HCT116 (cell line): ENCODE measurements at regions not wholly inside any gene's neighbourhood (a gene's known extent, or its start where the extent isn't known, plus 50 kb on each side); places are given as distances from the start of the nearest gene placed in this dataset.

ENCODE experiments used
- ATAC-seq: fragments of 200-7000 bp; cut with Tn5 transposase; 2 replicates; pipeline ENCODE4 v1.9.1; 2020; ENCODE audit warnings: mild to moderate bottlenecking, moderate library complexity
- BruUV-seq: library from RNA; stranded (reverse); fragments of 400-500 nt; replicated peaks from 2 replicates; lab custom pipeline; 2021; lab: Mats Ljungman, UMichigan
- CTCF ChIA-PET: fragments of 300-600 bp; sonication (Branson Sonifier 250); formaldehyde crosslinking; loops from one replicate; lab custom pipeline; 2021; ENCODE audit warnings: antibody characterized with exemption; lab: Charles Lee
- POLR2A ChIA-PET: fragments of 300-600, 350-600 bp; sonication (Branson Sonifier 250); formaldehyde crosslinking; loops from one replicate; lab custom pipeline; 2021; ENCODE audit warnings: antibody characterized with exemption; lab: Charles Lee
- RAD21 ChIA-PET, 2 experiments: fragments of 300-600 bp; sonication (Branson Sonifier 250); formaldehyde crosslinking; loops; one replicate each; lab custom pipeline; 2023; ENCODE audit warnings: low total read pairs in 2 of 2; ENCODE audit not compliant: uncharacterized antibody in 2 of 2, unreplicated experiment in 2 of 2, low non-redundant PET in 1 of 2; lab: Charles Lee
- DNase-seq: peaks from one replicate; pipeline ENCODE4 v3.0.0-alpha.2; 2010; ENCODE audit warnings: low read depth, low spot score
- H2AFZ ChIP-seq: fragments of 200-600 bp; shearing (Covaris generic), sonication (generic); 2 replicates; pipeline ENCODE4 v1.6.1; 2017; ENCODE audit warnings: low read depth, mixed run types, mixed read lengths, antibody characterized with exemption, low read length; ENCODE audit not compliant: poor library complexity, severe bottlenecking
- H3K27ac ChIP-seq: 2 replicates; pipeline ENCODE4 v1.5.1; 2012; ENCODE audit warnings: low read depth, low read length
- H3K27me3 ChIP-seq: fragments of 200-600 bp; sonication (generic); 2 replicates; pipeline ENCODE4 v1.6.1; 2016; ENCODE audit warnings: mixed run types, low read length, mixed read lengths; ENCODE audit not compliant: insufficient read depth
- H3K36me3 ChIP-seq, 2 experiments: fragments of 200-500 bp in 1 of 2; fragments of 200-600 bp in 1 of 2; sonication (Bioruptor generic) in 1 of 2; sonication (generic) in 1 of 2; 2 replicates each; pipeline versions ENCODE4 v1.5.1 to v1.6.1; 2014 to 2016; ENCODE audit warnings: low read length in 2 of 2, inconsistent platforms in 1 of 2, mixed read lengths in 1 of 2, mixed run types in 1 of 2; ENCODE audit not compliant: insufficient read depth in 2 of 2, control insufficient read depth in 1 of 2
- H3K4me1 ChIP-seq, 2 experiments: fragments of 200-600 bp in 1 of 2; sonication (generic) in 1 of 2; 2 replicates each; pipeline versions ENCODE4 v1.5.1 to v1.6.1; 2012 to 2017; ENCODE audit warnings: low read length in 2 of 2, inconsistent platforms in 1 of 2, mild to moderate bottlenecking in 1 of 2, mixed read lengths in 1 of 2, mixed run types in 1 of 2, moderate library complexity in 1 of 2; ENCODE audit not compliant: insufficient read depth in 2 of 2, control insufficient read depth in 1 of 2
- H3K4me2 ChIP-seq: fragments of 200-600 bp; sonication (generic); 2 replicates; pipeline ENCODE4 v1.6.1; 2017; ENCODE audit warnings: mixed run types, low read length, mixed read lengths
- H3K4me3 ChIP-seq, 2 experiments: fragments of 200-600 bp in 1 of 2; sonication (generic) in 1 of 2; replicated peaks in 1 of 2; 2 replicates each; pipeline ENCODE4 v1.5.1; 2011 to 2016; ENCODE audit warnings: low read length in 2 of 2, control low read depth in 1 of 2, low read depth in 1 of 2, mild to moderate bottlenecking in 1 of 2, mixed read lengths in 1 of 2, mixed run types in 1 of 2
- H3K79me2 ChIP-seq: fragments of 200-600 bp; sonication (generic); 2 replicates; pipeline ENCODE4 v1.6.1; 2017; ENCODE audit warnings: mild to moderate bottlenecking, mixed run types, low read length, moderate library complexity, mixed read lengths; ENCODE audit not compliant: insufficient read depth
- H3K9ac ChIP-seq: fragments of 200-600 bp; sonication (generic); 2 replicates; pipeline ENCODE4 v1.6.1; 2016; ENCODE audit warnings: low read length, mixed read lengths
- H3K9me2 ChIP-seq: fragments of 200-600 bp; sonication (generic), shearing (Covaris generic); 2 replicates; pipeline ENCODE4 v1.6.1; 2017; ENCODE audit warnings: mixed run types, mild to moderate bottlenecking, moderate library complexity; ENCODE audit not compliant: insufficient read depth
- H3K9me3 ChIP-seq, 2 experiments: fragments of 200-500 bp in 1 of 2; fragments of 200-600 bp in 1 of 2; sonication (Bioruptor generic) in 1 of 2; sonication (generic) in 1 of 2; 2 replicates each; pipeline ENCODE4 v1.6.1; 2014 to 2017; ENCODE audit warnings: low read length in 2 of 2, mixed read lengths in 2 of 2, inconsistent platforms in 1 of 2, low read depth in 1 of 2, mild to moderate bottlenecking in 1 of 2, mixed run types in 1 of 2, moderate library complexity in 1 of 2; ENCODE audit not compliant: control insufficient read depth in 1 of 2, insufficient read depth in 1 of 2
- H4K20me1 ChIP-seq: fragments of 200-600 bp; sonication (generic), shearing (Covaris generic); 2 replicates; pipeline ENCODE4 v1.6.1; 2017; ENCODE audit warnings: mixed run types, mild to moderate bottlenecking, moderate library complexity; ENCODE audit not compliant: insufficient read depth
- CEBPB ChIP-seq: IDR thresholded peaks from 2 replicates; pipeline ENCODE4 v1.6.1; 2012; ENCODE audit warnings: low read depth
- EGR1 ChIP-seq: IDR thresholded peaks from 2 replicates; pipeline ENCODE4 v1.6.1; 2012; ENCODE audit warnings: low read depth
- ELF1 ChIP-seq: IDR thresholded peaks from 2 replicates; pipeline ENCODE4 v1.6.1; 2012; ENCODE audit warnings: low read depth, borderline replicate concordance
- EZH2 ChIP-seq: fragments of 200-600 bp; sonication (generic); IDR thresholded peaks from 2 replicates; pipeline ENCODE4 v1.6.1; 2017; ENCODE audit warnings: antibody characterized with exemption, mixed run types
- JUND ChIP-seq: IDR thresholded peaks from 2 replicates; pipeline ENCODE4 v1.6.1; 2012
- POLR2A ChIP-seq: IDR thresholded peaks from 2 replicates; pipeline ENCODE4 v1.7.0; 2011; ENCODE audit warnings: borderline replicate concordance; ENCODE audit not compliant: insufficient read depth, insufficient read length; ENCODE audit errors: extremely low read depth
- POLR2AphosphoS5 ChIP-seq: IDR thresholded peaks from 2 replicates; pipeline ENCODE4 v1.6.1; 2011; ENCODE audit warnings: mild to moderate bottlenecking, low read depth, low read length, moderate library complexity
- SRF ChIP-seq: IDR thresholded peaks from 2 replicates; pipeline ENCODE4 v1.6.1; 2012; ENCODE audit warnings: low read depth
- TCF7L2 ChIP-seq: IDR thresholded peaks from 2 replicates; pipeline ENCODE4 v1.7.0; 2011; ENCODE audit warnings: borderline replicate concordance, inconsistent platforms; ENCODE audit not compliant: insufficient read depth, insufficient read length; ENCODE audit errors: extremely low read depth
- intact Hi-C: fragments of 100-400 bp; cut with micrococcal nuclease; formaldehyde crosslinking; loops from 2 replicates; pipeline ENCODE4 v1.10.0; 2022
- TF ChIP-seq, protein P1 (sequence below): IDR thresholded peaks from 2 replicates; pipeline ENCODE4 v1.6.1; 2012

GRCh38 chr3:103818800-103819199, 1384.0 kb downstream of the ZPLD1 start:
- H3K79me2 ChIP-seq, result no peaks in the 10 kb centered on the region
- ChIA-PET CTCF (no interaction called here), RAD21 (no interaction called here), POLR2A (no interaction called here)
- H4K20me1 ChIP-seq, result no peaks in the 10 kb centered on the region; the same call in 1 of the 2 replicates
- no peak overlapping the region for H2AFZ ChIP-seq
- no peaks in the 10 kb centered on the region for H3K4me1 ChIP-seq
- BruUV-seq, result no TSS peak
- no peak overlapping the region for H3K4me3 ChIP-seq
- ATAC-seq (no peak), DNase-seq (no peak)
- intact Hi-C loops, result no loop called here
- no peak overlapping the region for H3K27ac ChIP-seq
- no peak overlapping the region for H3K9ac ChIP-seq
- H3K4me2 ChIP-seq, result no peak overlapping the region
- H3K9me3 ChIP-seq, result no peaks in the 10 kb centered on the region
- TF ChIP-seq CEBPB (no peak), EZH2 (no peak), EGR1 (no peak), ELF1 (no peak), TCF7L2 (no peak), POLR2A (no peak)
- H3K9me2 ChIP-seq, result no peaks in the 10 kb centered on the region
- H3K36me3 ChIP-seq, result no peaks in the 10 kb centered on the region
- no peaks in the 10 kb centered on the region for H3K27me3 ChIP-seq

DNA sequence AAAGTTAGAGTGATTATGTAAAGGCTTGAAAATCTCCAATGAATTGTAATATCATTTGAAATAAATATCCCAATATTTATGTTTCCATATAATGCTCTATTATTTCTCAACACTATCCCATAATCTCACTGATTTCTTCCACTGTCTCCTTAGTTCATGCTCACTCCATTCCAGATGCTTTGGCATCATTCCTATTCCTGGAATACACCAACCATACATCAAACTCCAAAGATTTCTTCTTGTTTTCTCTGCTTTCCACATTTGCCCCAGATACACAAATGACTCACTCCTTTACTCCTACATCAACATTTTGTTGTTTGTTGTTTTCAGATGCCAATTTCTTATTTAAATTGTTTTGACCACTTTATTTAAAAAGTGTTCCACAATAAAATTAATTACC, 1390.8 kb downstream of the ZPLD1 start:
- no peak overlapping the region for H2AFZ ChIP-seq
- no peak overlapping the region for H3K4me3 ChIP-seq
- H3K27me3 ChIP-seq, result no peaks in the 10 kb centered on the region
- ATAC-seq, result no peak
- no peaks in the 10 kb centered on the region for H3K9me3 ChIP-seq
- ChIA-PET RAD21 (no interaction called here), POLR2A (no interaction called here), CTCF (no interaction called here)
- H3K4me1 ChIP-seq, result no peaks in the 10 kb centered on the region
- no peak overlapping the region for H3K4me2 ChIP-seq
- H4K20me1 ChIP-seq, result no peaks in the 10 kb centered on the region; the same call in 1 of the 2 replicates
- TF ChIP-seq POLR2AphosphoS5, result no peak
- TF ChIP-seq EZH2, result no peak
- no peak for TF ChIP-seq ELF1
- no peak for TF ChIP-seq JUND
- TF ChIP-seq SRF, result no peak
- TF ChIP-seq, protein P1, sequence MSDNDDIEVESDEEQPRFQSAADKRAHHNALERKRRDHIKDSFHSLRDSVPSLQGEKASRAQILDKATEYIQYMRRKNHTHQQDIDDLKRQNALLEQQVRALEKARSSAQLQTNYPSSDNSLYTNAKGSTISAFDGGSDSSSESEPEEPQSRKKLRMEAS, result no peak
- TF ChIP-seq, all 23 proteins: peak for 0
- Histone ChIP-seq H3K9ac (no peak overlapping the region), H3K27ac (no peak overlapping the region), H3K36me3 (no peaks in the 10 kb centered on the region), H3K9me2 (no peaks in the 10 kb centered on the region), H3K79me2 (no peaks in the 10 kb centered on the region)
- BruUV-seq, result no TSS peak
- intact Hi-C loops, result no loop called here
- DNase-seq, result no peak
